ENCODE measurements at regions not wholly inside any gene's neighbourhood (a gene's known extent, or its start where the extent isn't known, plus 50 kb on each side); places are given as distances from the start of the nearest gene placed in this dataset.
"Not testable (repeated sequence)": the region's sequence is repeated elsewhere in the genome, so short reads cannot be mapped to it uniquely, and the experiment has no call there.

GRCh38 chr12:114063435-114063834, 97.3 kb upstream of the RBM19 start:
- no peaks in the 10 kb centered on the region for H3K36me3 ChIP-seq (ENCODE audit: control insufficient read depth, insufficient read depth, low read length)
- WGBS (ENCODE audit: insufficient coverage) = 83% methylated on average over 3 of the region's 3 CpGs
- ATAC-seq (no peak), DNase-seq (no peak)
- TF ChIP-seq CTCF (IDR thresholded peaks at IDR 0.05) = no peak
- no peak overlapping the region for H3K4me3 ChIP-seq (ENCODE audit: low read length)
- H3K9me3 ChIP-seq (ENCODE audit: control insufficient read depth, insufficient read depth, low read length) = peaks cover 6% of the 10 kb centered on the region
- Mint-ChIP-seq H3K4me3 (no peak overlapping the region), H3K4me1 (no peaks in the 10 kb centered on the region), H3K27ac (no peak overlapping the region), H3K27me3 (ENCODE audit: low read depth in 2 of 2) (peaks cover 2 to 9% of the 10 kb centered on the region in 2 donors), H3K9me3 (peaks cover 0 to 2% of the 10 kb centered on the region in 2 donors), H3K36me3 (no peaks in the 10 kb centered on the region)
- H3K27me3 ChIP-seq (ENCODE audit: control insufficient read depth, insufficient read depth, low read length) = no peaks in the 10 kb centered on the region
- intact Hi-C loops (cut with micrococcal nuclease) = no loop called here
- H3K4me1 ChIP-seq (ENCODE audit: control insufficient read depth, insufficient read depth, low read length) = no peaks in the 10 kb centered on the region
- no peak overlapping the region for H3K27ac ChIP-seq (ENCODE audit: low read length)

DNA sequence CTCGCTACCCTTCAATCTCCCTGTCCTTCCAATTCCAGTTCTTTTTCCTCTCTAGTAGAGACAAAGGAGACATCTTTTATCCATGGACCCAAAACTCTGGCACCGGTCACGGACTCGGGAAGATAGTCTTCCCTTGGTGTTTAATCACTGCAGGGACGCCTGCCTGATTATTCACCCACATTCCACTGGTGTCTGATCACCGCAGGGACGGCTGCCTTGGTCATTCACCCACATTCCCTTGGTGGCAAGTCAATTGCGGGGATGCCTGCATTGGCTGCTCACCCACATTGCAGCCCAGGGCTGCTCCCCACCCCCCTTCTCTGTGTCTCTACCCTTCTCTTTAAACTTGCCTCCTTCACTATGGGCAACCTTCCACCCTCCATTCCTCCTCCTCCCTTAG, 90.2 kb upstream of the RBM19 start:
- H3K9me3 ChIP-seq (ENCODE audit: control insufficient read depth, insufficient read depth, low read length); H3K36me3 ChIP-seq (ENCODE audit: control insufficient read depth, insufficient read depth, low read length); H3K4me1 Mint-ChIP-seq; H3K27me3 ChIP-seq (ENCODE audit: control insufficient read depth, insufficient read depth, low read length); H3K4me3 ChIP-seq (ENCODE audit: low read length); H3K9me3 Mint-ChIP-seq; H3K27ac ChIP-seq (ENCODE audit: low read length); H3K27ac Mint-ChIP-seq; ATAC-seq; DNase-seq; H3K27me3 Mint-ChIP-seq (ENCODE audit: low read depth in 2 of 2); H3K4me1 ChIP-seq (ENCODE audit: control insufficient read depth, insufficient read depth, low read length); H3K4me3 Mint-ChIP-seq; intact Hi-C loops (cut with micrococcal nuclease); H3K36me3 Mint-ChIP-seq: not testable (repeated sequence)
- WGBS (ENCODE audit: insufficient coverage) = 90% methylated on average over 8 of the region's 8 CpGs

GRCh38 chr12:114054982-114055381, 88.9 kb upstream of the RBM19 start:
- Histone ChIP-seq H3K9me3 (ENCODE audit: control insufficient read depth, insufficient read depth, low read length) (peaks cover 4% of the 10 kb centered on the region), H3K36me3 (ENCODE audit: control insufficient read depth, insufficient read depth, low read length) (no peaks in the 10 kb centered on the region), H3K27ac (ENCODE audit: low read length) (no peak overlapping the region), H3K4me1 (ENCODE audit: control insufficient read depth, insufficient read depth, low read length) (no peaks in the 10 kb centered on the region), H3K4me3 (ENCODE audit: low read length) (no peak overlapping the region), H3K27me3 (ENCODE audit: control insufficient read depth, insufficient read depth, low read length) (no peaks in the 10 kb centered on the region)
- Mint-ChIP-seq H3K9me3 (peaks cover 0 to 2% of the 10 kb centered on the region in 2 donors), H3K4me1 (no peaks in the 10 kb centered on the region), H3K36me3 (no peaks in the 10 kb centered on the region), H3K27ac (no peak overlapping the region), H3K27me3 (ENCODE audit: low read depth in 2 of 2) (peaks cover 0 to 2% of the 10 kb centered on the region in 2 donors), H3K4me3 (no peak overlapping the region)
- DNase-seq (no peak), ATAC-seq (no peak)
- 63% methylated on average over 7 of the region's 7 CpGs for WGBS (ENCODE audit: insufficient coverage)
- intact Hi-C loops (cut with micrococcal nuclease) = no loop called here
- TF ChIP-seq CTCF (IDR thresholded peaks at IDR 0.05) = no peak

DNA sequence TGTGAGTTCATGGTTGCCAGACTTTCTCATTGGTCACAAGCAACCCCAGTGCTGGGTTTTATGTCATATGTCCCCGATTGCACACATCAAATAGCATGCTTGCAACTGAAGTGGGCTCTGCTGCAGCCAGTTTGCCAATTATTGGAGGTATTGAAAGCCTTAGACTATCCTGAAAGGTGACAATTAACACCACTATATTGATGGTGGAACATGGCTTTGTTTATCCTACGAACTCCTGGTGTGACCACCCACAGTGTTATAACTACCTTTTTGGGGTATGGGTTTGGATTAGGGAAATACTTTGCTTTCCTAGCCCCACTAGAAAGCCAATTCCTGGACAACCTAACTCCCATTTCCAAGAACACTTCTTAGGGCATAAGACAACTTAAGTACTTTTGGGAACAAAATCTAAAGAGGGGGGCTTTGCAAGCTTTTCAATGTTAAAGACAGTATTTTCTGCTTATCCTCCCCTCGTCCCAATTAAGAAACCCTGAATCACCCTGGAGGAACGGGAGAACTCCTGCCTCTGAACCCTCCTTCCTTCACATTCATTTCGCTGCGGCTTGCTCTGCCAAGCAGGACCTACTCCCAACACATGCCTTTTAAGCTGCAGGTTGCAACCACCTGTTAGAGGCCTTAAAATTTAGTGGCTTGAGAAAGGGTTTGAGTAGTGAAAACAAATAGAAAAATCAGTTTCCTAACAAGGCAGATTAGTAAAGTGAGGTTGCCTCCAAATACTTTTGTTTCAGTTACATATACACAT, 80.3 kb upstream of the RBM19 start:
- no peaks in the 10 kb centered on the region for H3K4me1 ChIP-seq (ENCODE audit: control insufficient read depth, insufficient read depth, low read length)
- no peaks in the 10 kb centered on the region for H3K9me3 ChIP-seq (ENCODE audit: control insufficient read depth, insufficient read depth, low read length)
- no peak overlapping the region for H3K27ac ChIP-seq (ENCODE audit: low read length)
- Mint-ChIP-seq H3K4me1 (no peaks in the 10 kb centered on the region), H3K9me3 (no peaks in the 10 kb centered on the region), H3K36me3 (no peaks in the 10 kb centered on the region), H3K27me3 (ENCODE audit: low read depth in 2 of 2) (peaks cover 6 to 11% of the 10 kb centered on the region in 2 donors), H3K4me3 (no peak overlapping the region), H3K27ac (no peak overlapping the region)
- DNase-seq (no peak), ATAC-seq (no peak)
- no peaks in the 10 kb centered on the region for H3K36me3 ChIP-seq (ENCODE audit: control insufficient read depth, insufficient read depth, low read length)
- H3K27me3 ChIP-seq (ENCODE audit: control insufficient read depth, insufficient read depth, low read length) = no peaks in the 10 kb centered on the region
- no peak for TF ChIP-seq CTCF (IDR thresholded peaks at IDR 0.05)
- H3K4me3 ChIP-seq (ENCODE audit: low read length) = no peak overlapping the region
- 62% methylated on average over 5 of the region's 6 CpGs for WGBS (ENCODE audit: insufficient coverage)
- intact Hi-C loops (cut with micrococcal nuclease) = no loop called here
